ENCODE measurements at regions not wholly inside any gene's neighbourhood (a gene's known extent, or its start where the extent isn't known, plus 50 kb on each side); places are given as distances from the start of the nearest gene placed in this dataset.

DNA sequence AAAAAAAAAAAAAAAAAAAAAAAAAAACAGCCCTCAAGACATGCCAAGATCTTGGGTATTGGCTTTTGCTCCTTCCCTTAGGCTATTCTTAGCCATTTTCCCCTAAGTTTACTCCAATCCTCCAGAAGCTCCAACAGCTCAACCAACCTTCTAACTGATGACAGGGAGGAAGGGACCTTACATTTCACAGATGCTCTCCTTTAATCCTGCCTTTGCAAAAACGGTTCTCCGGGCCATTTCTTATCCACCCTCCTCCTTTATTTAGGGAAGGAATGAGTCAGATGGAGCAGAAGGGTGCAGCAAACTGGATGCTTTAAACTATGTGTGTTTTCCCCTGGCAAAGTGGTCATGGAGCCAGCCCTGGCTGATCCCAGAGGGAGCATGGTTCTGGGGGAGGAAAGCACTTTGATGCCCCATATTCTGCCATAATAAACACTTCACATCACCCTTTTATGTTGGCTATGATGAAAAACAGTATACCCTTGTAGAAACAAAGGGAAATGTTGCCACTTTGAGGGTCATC lies 369.4 kb upstream of the DMAC1 start:
- no peak for TF ChIP-seq ZBTB3 (CRISPR knock-in tag; IDR thresholded peaks at IDR 0.05; ENCODE audit: borderline replicate concordance, low read depth)
- TF ChIP-seq ELF4 (CRISPR knock-in tag; IDR thresholded peaks at IDR 0.05; ENCODE audit: borderline replicate concordance), result no peak
- TF ChIP-seq PCBP1 (IDR thresholded peaks at IDR 0.05; ENCODE audit: borderline replicate concordance, low read depth, low read length), result no peak
- no peak for TF ChIP-seq ZBTB21 (CRISPR knock-in tag; IDR thresholded peaks at IDR 0.05)
- TF ChIP-seq ZNF33A (CRISPR knock-in tag; IDR thresholded peaks at IDR 0.05; ENCODE audit: borderline replicate concordance), result no peak
- TF ChIP-seq SP1 (IDR thresholded peaks at IDR 0.05), result no peak
- TF ChIP-seq SP1 (CRISPR knock-in tag; IDR thresholded peaks at IDR 0.05), result no peak
